ENCODE measurements at regions not wholly inside any gene's neighbourhood (a gene's known extent, or its start where the extent isn't known, plus 50 kb on each side); places are given as distances from the start of the nearest gene placed in this dataset.
"Not testable (repeated sequence)": the region's sequence is repeated elsewhere in the genome, so short reads cannot be mapped to it uniquely, and the experiment has no call there.

DNA sequence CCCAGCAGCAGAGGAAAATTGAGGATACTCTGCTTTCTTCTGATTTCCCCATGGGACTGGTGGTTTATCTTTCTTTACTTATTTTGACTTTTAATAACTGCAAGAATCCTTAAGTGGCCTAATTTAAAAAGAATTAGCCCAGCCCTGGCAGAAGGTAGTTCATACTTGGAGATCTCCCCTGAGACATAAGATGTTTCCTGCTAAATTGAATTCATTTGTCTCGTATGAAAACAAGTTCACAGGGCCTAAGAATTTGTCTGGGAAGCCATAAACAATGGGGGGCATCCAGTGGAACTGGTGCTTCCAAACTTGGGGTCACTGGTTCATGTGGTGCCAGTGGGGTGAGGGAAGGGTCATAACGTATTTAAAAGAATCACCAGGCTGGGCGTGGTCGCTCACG is 283.1 kb upstream of the RASGRP1 start:
- TF ChIP-seq, protein P1, sequence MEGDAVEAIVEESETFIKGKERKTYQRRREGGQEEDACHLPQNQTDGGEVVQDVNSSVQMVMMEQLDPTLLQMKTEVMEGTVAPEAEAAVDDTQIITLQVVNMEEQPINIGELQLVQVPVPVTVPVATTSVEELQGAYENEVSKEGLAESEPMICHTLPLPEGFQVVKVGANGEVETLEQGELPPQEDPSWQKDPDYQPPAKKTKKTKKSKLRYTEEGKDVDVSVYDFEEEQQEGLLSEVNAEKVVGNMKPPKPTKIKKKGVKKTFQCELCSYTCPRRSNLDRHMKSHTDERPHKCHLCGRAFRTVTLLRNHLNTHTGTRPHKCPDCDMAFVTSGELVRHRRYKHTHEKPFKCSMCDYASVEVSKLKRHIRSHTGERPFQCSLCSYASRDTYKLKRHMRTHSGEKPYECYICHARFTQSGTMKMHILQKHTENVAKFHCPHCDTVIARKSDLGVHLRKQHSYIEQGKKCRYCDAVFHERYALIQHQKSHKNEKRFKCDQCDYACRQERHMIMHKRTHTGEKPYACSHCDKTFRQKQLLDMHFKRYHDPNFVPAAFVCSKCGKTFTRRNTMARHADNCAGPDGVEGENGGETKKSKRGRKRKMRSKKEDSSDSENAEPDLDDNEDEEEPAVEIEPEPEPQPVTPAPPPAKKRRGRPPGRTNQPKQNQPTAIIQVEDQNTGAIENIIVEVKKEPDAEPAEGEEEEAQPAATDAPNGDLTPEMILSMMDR (conservative IDR thresholded peaks at IDR 0.05; ENCODE audit: low read depth), result no peak
- no peak overlapping the region for H3K27ac ChIP-seq
- DNase-seq (ENCODE audit: low spot score), result no peak
- CTCF ChIA-PET, result no interaction called here
- POLR2A ChIA-PET (ENCODE audit: low non-redundant PET), result no interaction called here

DNA sequence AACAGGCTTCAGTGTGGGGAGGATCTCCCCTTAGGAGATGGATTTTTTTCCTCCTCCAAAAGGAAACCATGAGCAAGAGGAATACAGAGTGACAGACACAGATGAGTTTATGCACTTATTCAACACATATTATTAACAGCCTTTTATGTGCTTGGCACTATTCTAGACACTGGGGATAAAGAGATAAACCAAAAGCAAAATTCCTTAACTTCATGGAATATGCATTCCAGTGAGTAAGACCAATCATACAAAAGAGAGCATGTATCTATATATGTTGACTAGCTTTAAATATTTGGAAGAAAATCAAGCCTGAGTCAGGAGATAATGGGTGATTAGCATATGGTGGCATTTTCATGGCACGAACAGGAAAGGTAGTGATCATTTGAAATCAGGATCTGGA is 284.4 kb upstream of the RASGRP1 start:
- H3K27ac ChIP-seq, result no peak overlapping the region
- CTCF ChIA-PET, result interaction anchor here (0.6 kb wide), 1 partner anchor 132 kb away, joined by 3 read pairs; no protein-coding TSS in a partner anchor
- POLR2A ChIA-PET (ENCODE audit: low non-redundant PET), result no interaction called here
- TF ChIP-seq, protein P1 (conservative IDR thresholded peaks at IDR 0.05; ENCODE audit: low read depth), result no peak
- no peak for DNase-seq (ENCODE audit: low spot score)

DNA sequence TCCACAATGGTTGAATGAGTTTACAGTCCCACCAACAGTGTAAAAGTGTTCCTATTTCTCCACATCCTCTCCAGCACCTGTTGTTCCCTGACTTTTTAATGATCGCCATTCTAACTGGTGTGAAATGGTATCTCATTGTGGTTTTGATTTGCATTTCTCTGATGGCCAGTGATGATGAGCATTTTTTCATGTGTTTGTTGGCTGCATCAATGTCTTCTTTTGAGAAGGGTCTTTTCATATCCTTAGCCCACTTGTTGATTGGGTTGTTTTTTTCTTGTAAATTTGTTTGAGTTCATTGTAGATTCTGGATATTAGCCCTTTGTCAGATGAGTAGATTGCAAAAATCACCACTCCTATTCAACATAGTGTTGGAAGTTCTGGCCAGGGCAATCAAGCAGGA is 287.6 kb upstream of the RASGRP1 start:
- CTCF ChIA-PET; POLR2A ChIA-PET (ENCODE audit: low non-redundant PET); DNase-seq (ENCODE audit: low spot score); H3K27ac ChIP-seq: not testable (repeated sequence)

DNA sequence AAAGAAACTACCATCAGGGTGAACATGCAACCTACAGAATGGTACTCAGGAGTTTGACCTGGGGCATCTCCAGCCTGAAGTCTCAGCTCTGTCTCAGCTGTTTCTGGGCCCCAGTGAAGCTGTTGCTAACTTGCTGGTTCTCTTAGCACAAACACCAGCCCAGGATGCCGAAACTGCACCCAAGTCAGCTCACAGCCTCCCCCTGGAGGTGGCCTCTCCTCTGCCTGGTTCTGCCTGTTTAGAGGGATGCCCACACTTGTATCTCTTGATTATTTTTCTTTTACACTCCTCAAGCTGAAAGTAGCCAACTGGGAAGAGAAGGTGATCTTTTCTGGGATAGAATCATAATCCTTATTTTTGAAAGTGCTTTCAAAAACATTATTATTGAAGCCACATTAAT is 289.0 kb upstream of the RASGRP1 start:
- TF ChIP-seq, protein P1 (conservative IDR thresholded peaks at IDR 0.05; ENCODE audit: low read depth), result 0 out of 2 replicates have a peak, but pooled peaks have one; percentile 5
- ChIA-PET POLR2A (ENCODE audit: low non-redundant PET) (no interaction called here), CTCF (interaction anchor here (0.5 to 0.6 kb wide), 2 partner anchors 120 to 845 kb away, joined by 4 read pairs; no protein-coding TSS in a partner anchor)
- no peak overlapping the region for H3K27ac ChIP-seq
- DNase-seq (ENCODE audit: low spot score), result peak; percentile 12

DNA sequence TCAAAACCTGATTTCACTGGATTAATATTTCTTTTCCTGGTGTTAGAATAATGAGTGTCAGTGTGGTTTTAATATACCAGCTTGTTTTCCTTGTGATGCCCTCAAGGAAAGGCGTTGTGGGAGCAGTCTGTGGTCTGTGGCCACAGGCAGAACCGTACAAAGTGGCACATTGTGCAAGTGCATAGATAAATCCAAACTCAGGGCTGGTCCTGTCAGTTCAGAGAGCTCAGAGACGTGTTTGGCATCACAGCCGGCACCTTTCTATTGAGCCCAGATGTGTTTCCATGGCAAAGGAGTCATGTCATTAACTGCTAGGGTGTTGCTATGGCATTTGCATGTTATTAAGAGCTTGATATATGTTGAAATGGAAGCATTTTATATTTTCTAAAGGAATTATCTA is 289.9 kb upstream of the RASGRP1 start:
- TF ChIP-seq, protein P1 (conservative IDR thresholded peaks at IDR 0.05; ENCODE audit: low read depth), result no peak
- CTCF ChIA-PET, result interaction anchor here (0.6 kb wide), 2 partner anchors 47 to 725 kb away, joined by 3 to 5 read pairs; no protein-coding TSS in a partner anchor
- POLR2A ChIA-PET (ENCODE audit: low non-redundant PET), result no interaction called here
- H3K27ac ChIP-seq, result no peak overlapping the region
- no peak for DNase-seq (ENCODE audit: low spot score)

DNA sequence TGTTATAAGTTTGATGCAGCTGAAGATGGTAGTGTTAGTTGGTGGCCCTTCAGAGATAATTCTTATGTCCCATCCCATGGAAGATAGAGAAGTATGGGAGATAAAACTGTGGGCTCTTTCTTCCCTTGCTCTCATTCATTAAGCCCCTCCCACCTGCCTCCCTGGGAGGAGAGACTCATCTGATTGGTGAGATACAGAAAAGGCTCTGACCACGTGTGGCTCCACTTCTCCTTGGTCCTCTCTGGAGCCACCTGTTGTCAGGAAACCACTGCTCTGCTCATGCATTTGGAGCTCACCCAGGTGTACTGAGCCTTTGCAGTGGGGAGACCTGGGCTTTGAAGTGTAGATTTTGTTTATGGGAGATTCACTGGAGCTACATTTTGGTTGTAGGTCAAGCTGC is 293.2 kb upstream of the RASGRP1 start:
- ChIA-PET POLR2A (ENCODE audit: low non-redundant PET) (no interaction called here), CTCF (no interaction called here)
- no peak for DNase-seq (ENCODE audit: low spot score)
- H3K27ac ChIP-seq, result no peak overlapping the region
- TF ChIP-seq, protein P1 (conservative IDR thresholded peaks at IDR 0.05; ENCODE audit: low read depth), result no peak

DNA sequence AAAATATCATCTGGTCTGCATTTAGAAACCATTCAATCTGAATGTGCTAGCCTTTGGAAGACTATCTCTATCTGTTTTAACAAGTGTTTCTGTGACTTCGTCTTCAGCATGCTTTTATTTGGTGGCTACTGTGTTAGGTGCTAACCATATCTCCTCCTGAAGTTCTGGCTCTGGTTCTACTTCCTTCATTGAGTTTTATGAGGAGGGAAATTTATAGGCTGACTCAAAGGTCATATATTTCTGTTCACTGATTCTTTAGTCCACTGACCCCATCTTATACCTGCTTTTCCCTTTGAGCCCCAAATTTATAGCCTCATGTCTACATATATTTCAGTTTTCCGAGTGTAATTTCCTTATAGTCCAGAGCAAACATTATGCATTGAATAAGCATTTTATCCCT is 295.0 kb upstream of the RASGRP1 start:
- TF ChIP-seq, protein P1 (conservative IDR thresholded peaks at IDR 0.05; ENCODE audit: low read depth), result no peak
- CTCF ChIA-PET, result interaction anchor here (0.6 kb wide), 1 partner anchor 82 kb away, joined by 3 read pairs; no protein-coding TSS in a partner anchor
- POLR2A ChIA-PET (ENCODE audit: low non-redundant PET), result no interaction called here
- DNase-seq (ENCODE audit: low spot score), result no peak
- H3K27ac ChIP-seq, result no peak overlapping the region

Measured in RWPE1 (cell line).